ENCODE measurements at regions not wholly inside any gene's neighbourhood (a gene's known extent, or its start where the extent isn't known, plus 50 kb on each side); places are given as distances from the start of the nearest gene placed in this dataset.
"Not testable (repeated sequence)": the region's sequence is repeated elsewhere in the genome, so short reads cannot be mapped to it uniquely, and the experiment has no call there.

- no peak for TF ChIP-seq CTCF (IDR thresholded peaks at IDR 0.05)
- Histone ChIP-seq H3K27me3 (replicated peaks; ENCODE audit: insufficient read depth) (no peaks in the 10 kb centered on the region), H3K27ac (no peak overlapping the region), H3K36me3 (no peaks in the 10 kb centered on the region), H3K4me3 (no peak overlapping the region), H3K9me3 (no peaks in the 10 kb centered on the region), H3K4me1 (ENCODE audit: control insufficient read depth in 1 of 2, low read depth in 2 of 2) (peaks cover 0 to 7% of the 10 kb centered on the region in 2 donors)
- ATAC-seq (ENCODE audit: insufficient number of reproducible peaks, low FRiP score, low read depth) = no peak
- DNase-seq (ENCODE audit: low spot score) = no peak
Measured at GRCh38 chr3:15936312-15936711, 138.5 kb upstream of the ANKRD28 start.

- no peaks in the 10 kb centered on the region for H3K36me3 ChIP-seq
- ATAC-seq (ENCODE audit: insufficient number of reproducible peaks, low FRiP score, low read depth) = no peak
- H3K4me3 ChIP-seq = no peak overlapping the region
- H3K9me3 ChIP-seq = no peaks in the 10 kb centered on the region
- H3K27me3 ChIP-seq (replicated peaks; ENCODE audit: insufficient read depth) = no peaks in the 10 kb centered on the region
- H3K4me1 ChIP-seq (ENCODE audit: control insufficient read depth in 1 of 2, low read depth in 2 of 2) = no peaks in the 10 kb centered on the region
- no peak for DNase-seq (ENCODE audit: low spot score)
- no peak overlapping the region for H3K27ac ChIP-seq
- TF ChIP-seq CTCF (IDR thresholded peaks at IDR 0.05) = no peak
Measured at GRCh38 chr3:15940641-15941040, 142.9 kb upstream of the ANKRD28 start.

GRCh38 chr3:15941457-15941856, 143.7 kb upstream of the ANKRD28 start:
- not testable (repeated sequence) for H3K9me3 ChIP-seq; H3K4me3 ChIP-seq; H3K36me3 ChIP-seq; DNase-seq (ENCODE audit: low spot score); H3K27me3 ChIP-seq (replicated peaks; ENCODE audit: insufficient read depth); H3K4me1 ChIP-seq (ENCODE audit: control insufficient read depth in 1 of 2, low read depth in 2 of 2); ATAC-seq (ENCODE audit: insufficient number of reproducible peaks, low FRiP score, low read depth); H3K27ac ChIP-seq

GRCh38 chr3:15941958-15942357, 144.2 kb upstream of the ANKRD28 start:
- Histone ChIP-seq H3K4me3 (no peak overlapping the region), H3K27me3 (replicated peaks; ENCODE audit: insufficient read depth) (no peaks in the 10 kb centered on the region), H3K4me1 (ENCODE audit: control insufficient read depth in 1 of 2, low read depth in 2 of 2) (no peaks in the 10 kb centered on the region), H3K27ac (no peak overlapping the region), H3K9me3 (no peaks in the 10 kb centered on the region), H3K36me3 (no peaks in the 10 kb centered on the region)
- no peak for ATAC-seq (ENCODE audit: insufficient number of reproducible peaks, low FRiP score, low read depth)
- DNase-seq (ENCODE audit: low spot score) = no peak
- TF ChIP-seq CTCF (IDR thresholded peaks at IDR 0.05) = no peak

- DNase-seq (ENCODE audit: low spot score) (no peak), ATAC-seq (ENCODE audit: insufficient number of reproducible peaks, low FRiP score, low read depth) (no peak)
- H3K9me3 ChIP-seq = no peaks in the 10 kb centered on the region
- no peaks in the 10 kb centered on the region for H3K36me3 ChIP-seq
- no peak for TF ChIP-seq CTCF (IDR thresholded peaks at IDR 0.05)
- H3K27ac ChIP-seq = no peak overlapping the region
- no peaks in the 10 kb centered on the region for H3K4me1 ChIP-seq (ENCODE audit: control insufficient read depth in 1 of 2, low read depth in 2 of 2)
- no peaks in the 10 kb centered on the region for H3K27me3 ChIP-seq (replicated peaks; ENCODE audit: insufficient read depth)
- H3K4me3 ChIP-seq = no peak overlapping the region
Measured at GRCh38 chr3:15942462-15942861, 144.7 kb upstream of the ANKRD28 start.

GRCh38 chr3:15942936-15943335, 145.2 kb upstream of the ANKRD28 start:
- ATAC-seq (ENCODE audit: insufficient number of reproducible peaks, low FRiP score, low read depth) = no peak
- no peak overlapping the region for H3K27ac ChIP-seq
- DNase-seq (ENCODE audit: low spot score) = no peak
- H3K27me3 ChIP-seq (replicated peaks; ENCODE audit: insufficient read depth) = no peaks in the 10 kb centered on the region
- H3K36me3 ChIP-seq = no peaks in the 10 kb centered on the region
- H3K9me3 ChIP-seq = no peaks in the 10 kb centered on the region
- H3K4me1 ChIP-seq (ENCODE audit: control insufficient read depth in 1 of 2, low read depth in 2 of 2) = no peaks in the 10 kb centered on the region
- no peak for TF ChIP-seq CTCF (IDR thresholded peaks at IDR 0.05)
- H3K4me3 ChIP-seq = no peak overlapping the region
